HUES6 (cell line): ENCODE measurements at regions not wholly inside any gene's neighbourhood (a gene's known extent, or its start where the extent isn't known, plus 50 kb on each side); places are given as distances from the start of the nearest gene placed in this dataset.

Experiments used
- H3K27ac ChIP-seq: 2 replicates; pipeline ENCODE4 v1.7.0; 2013; ENCODE audit warnings: low read depth, mild to moderate bottlenecking, low read length, inconsistent platforms
- H3K27me3 ChIP-seq: 2 replicates; pipeline ENCODE4 v1.6.1; 2013; ENCODE audit warnings: low read length; ENCODE audit not compliant: control insufficient read depth, insufficient read depth
- H3K36me3 ChIP-seq: 2 replicates; pipeline ENCODE4 v1.6.1; 2013; ENCODE audit warnings: low read length; ENCODE audit not compliant: control insufficient read depth, insufficient read depth
- H3K4me1 ChIP-seq: 2 replicates; pipeline ENCODE4 v1.6.1; 2013; ENCODE audit warnings: low read length; ENCODE audit not compliant: control insufficient read depth, insufficient read depth
- H3K4me3 ChIP-seq: 2 replicates; pipeline ENCODE4 v1.5.1; 2013; ENCODE audit warnings: low read depth, low read length
- H3K9ac ChIP-seq: one replicate; pipeline ENCODE4 v1.6.1; 2013; ENCODE audit warnings: mild to moderate bottlenecking, low read length
- H3K9me3 ChIP-seq: 2 replicates; pipeline ENCODE4 v1.6.1; 2013; ENCODE audit warnings: low read depth, low read length; ENCODE audit not compliant: control insufficient read depth, insufficient read depth

GRCh38 chr14:30118992-30119640 lies 191.5 kb upstream of the PRKD1 start:
- Histone ChIP-seq H3K9me3 (no peaks in the 10 kb centered on the region), H3K36me3 (no peaks in the 10 kb centered on the region), H3K4me3 (no peak overlapping the region), H3K27me3 (peaks cover 3% of the 10 kb centered on the region; the same call in 1 of the 2 replicates), H3K27ac (no peak overlapping the region), H3K4me1 (0 out of 2 replicates have a peak, but pooled peaks cover 7% of the 10 kb centered on the region), H3K9ac (no peak overlapping the region)

DNA sequence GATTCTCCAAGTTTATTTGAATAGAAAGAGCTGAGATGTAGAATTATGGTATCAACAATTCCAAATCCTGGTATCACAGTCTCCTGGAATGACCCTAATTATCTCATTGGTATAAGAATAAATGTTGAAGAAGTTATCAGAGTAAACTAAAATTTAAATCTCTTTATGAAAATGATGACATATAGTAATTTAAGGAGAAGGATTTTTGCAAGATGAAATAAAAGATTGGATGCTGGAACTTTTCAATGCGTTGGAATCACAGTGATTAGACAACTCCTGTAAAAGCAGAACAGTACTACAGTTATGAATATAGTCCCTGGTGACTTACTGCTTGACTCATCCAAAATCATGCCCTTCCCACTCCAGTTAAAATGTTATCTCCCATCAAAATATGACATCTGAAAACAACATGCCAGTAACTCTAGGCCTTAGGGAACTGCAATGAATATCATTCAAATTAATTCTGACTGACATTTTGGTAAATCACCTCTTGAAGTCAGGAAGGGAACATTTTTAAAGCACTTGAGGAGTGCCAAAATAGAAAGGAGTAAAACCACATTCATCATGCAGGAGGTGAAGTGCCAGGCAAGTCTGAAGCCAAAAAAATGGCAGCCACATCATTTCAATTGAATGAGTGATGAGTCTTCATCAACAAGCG lies 197.8 kb upstream of the PRKD1 start:
- Histone ChIP-seq H3K27me3 (no peaks in the 10 kb centered on the region), H3K27ac (no peak overlapping the region)

GRCh38 chr14:30129807-30130206 lies 202.2 kb upstream of the PRKD1 start:
- Histone ChIP-seq H3K27me3 (no peaks in the 10 kb centered on the region), H3K36me3 (no peaks in the 10 kb centered on the region), H3K4me1 (no peaks in the 10 kb centered on the region), H3K9ac (no peak overlapping the region), H3K27ac (no peak overlapping the region), H3K9me3 (no peaks in the 10 kb centered on the region), H3K4me3 (no peak overlapping the region)

More for the DNA sequence above, 197.8 kb upstream of the PRKD1 start:
- H3K9me3 ChIP-seq = no peaks in the 10 kb centered on the region
- H3K4me3 ChIP-seq = no peak overlapping the region
- H3K4me1 ChIP-seq = no peaks in the 10 kb centered on the region
- H3K9ac ChIP-seq = no peak overlapping the region
- H3K36me3 ChIP-seq = no peaks in the 10 kb centered on the region

DNA sequence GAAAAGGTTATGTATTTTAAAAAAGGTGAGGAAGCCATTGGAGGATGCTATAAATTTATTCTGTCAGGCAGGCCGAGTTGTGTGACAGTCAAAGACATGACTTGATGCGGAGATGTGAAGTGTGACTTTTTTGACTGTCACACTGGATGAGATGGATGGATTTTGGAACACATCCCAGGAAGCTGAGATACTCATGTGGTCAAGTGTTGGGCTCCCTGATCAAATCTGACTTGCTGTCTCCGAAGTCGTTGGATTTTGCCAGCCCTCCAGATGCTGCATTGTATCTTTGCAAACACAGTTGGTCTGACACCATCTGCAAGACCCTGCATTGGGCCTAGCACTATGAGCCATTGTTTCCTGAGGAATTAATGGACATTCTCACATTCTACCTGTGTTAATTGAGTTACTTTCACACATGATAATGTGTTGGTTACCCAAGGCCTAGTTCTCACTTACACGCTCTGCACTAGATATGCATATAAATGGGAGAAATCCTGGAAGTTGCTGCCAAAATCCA lies 204.0 kb upstream of the PRKD1 start:
- no peak overlapping the region for H3K9ac ChIP-seq
- no peaks in the 10 kb centered on the region for H3K27me3 ChIP-seq
- H3K36me3 ChIP-seq = no peaks in the 10 kb centered on the region
- no peak overlapping the region for H3K4me3 ChIP-seq
- H3K27ac ChIP-seq = no peak overlapping the region
- no peaks in the 10 kb centered on the region for H3K9me3 ChIP-seq
- H3K4me1 ChIP-seq = no peaks in the 10 kb centered on the region

- Histone ChIP-seq H3K27ac (no peak overlapping the region), H3K27me3 (no peaks in the 10 kb centered on the region), H3K9ac (no peak overlapping the region), H3K9me3 (no peaks in the 10 kb centered on the region), H3K36me3 (no peaks in the 10 kb centered on the region), H3K4me3 (no peak overlapping the region), H3K4me1 (no peaks in the 10 kb centered on the region)
Observed at GRCh38 chr14:30132196-30132595, 204.5 kb upstream of the PRKD1 start.

- Histone ChIP-seq H3K4me3 (no peak overlapping the region), H3K9me3 (no peaks in the 10 kb centered on the region), H3K27me3 (no peaks in the 10 kb centered on the region), H3K9ac (no peak overlapping the region), H3K27ac (no peak overlapping the region), H3K4me1 (no peaks in the 10 kb centered on the region), H3K36me3 (no peaks in the 10 kb centered on the region)
Observed at GRCh38 chr14:30134936-30135335, 207.3 kb upstream of the PRKD1 start.

DNA sequence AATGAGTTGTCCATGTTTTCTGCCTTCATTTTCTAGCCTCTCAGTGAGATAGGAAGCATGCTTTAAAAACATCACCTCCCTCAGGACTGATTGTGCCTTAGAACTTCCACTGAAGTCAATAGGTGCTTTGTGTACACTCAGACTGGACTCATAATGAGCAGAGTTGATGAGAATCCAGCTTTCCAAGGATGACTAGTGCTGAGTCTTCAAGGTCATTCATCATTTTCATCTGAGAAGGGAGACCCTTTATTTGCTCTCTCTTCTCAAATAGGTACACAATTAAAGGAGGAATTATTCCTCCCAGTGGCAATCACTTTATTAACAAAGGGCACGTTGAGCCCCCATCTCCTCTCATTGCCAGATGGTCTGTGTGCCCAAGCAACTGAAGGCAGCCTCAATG lies 210.9 kb upstream of the PRKD1 start:
- no peaks in the 10 kb centered on the region for H3K9me3 ChIP-seq
- no peaks in the 10 kb centered on the region for H3K4me1 ChIP-seq
- H3K4me3 ChIP-seq = no peak overlapping the region
- H3K27me3 ChIP-seq = no peaks in the 10 kb centered on the region
- no peaks in the 10 kb centered on the region for H3K36me3 ChIP-seq
- no peak overlapping the region for H3K9ac ChIP-seq
- H3K27ac ChIP-seq = no peak overlapping the region

DNA sequence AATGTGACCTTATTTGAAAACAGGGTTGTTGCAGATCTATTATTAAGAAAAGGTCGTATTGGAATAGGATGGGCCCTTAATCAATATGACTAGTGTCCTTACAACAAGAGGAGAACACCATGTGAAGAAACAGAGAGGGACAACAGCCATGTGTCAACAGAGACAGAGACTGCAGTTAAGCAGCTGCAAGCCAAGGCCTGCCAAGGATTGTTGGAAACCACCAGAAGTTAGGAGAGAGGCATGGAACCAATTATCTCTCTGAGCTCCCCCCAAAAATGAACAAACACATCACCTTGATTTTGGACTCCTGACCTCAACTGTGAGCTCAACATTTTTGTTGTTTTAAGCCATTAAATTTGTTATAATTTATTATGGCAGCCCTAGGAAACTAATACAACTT lies 214.6 kb upstream of the PRKD1 start:
- H3K27ac ChIP-seq = no peak overlapping the region
- H3K9ac ChIP-seq = no peak overlapping the region
- H3K4me3 ChIP-seq = no peak overlapping the region
- no peaks in the 10 kb centered on the region for H3K27me3 ChIP-seq
- H3K4me1 ChIP-seq = no peaks in the 10 kb centered on the region
- H3K9me3 ChIP-seq = peaks cover 13% of the 10 kb centered on the region
- H3K36me3 ChIP-seq = no peaks in the 10 kb centered on the region

GRCh38 chr14:30143627-30144026 lies 216.0 kb upstream of the PRKD1 start:
- H3K9me3 ChIP-seq = peaks cover 13% of the 10 kb centered on the region
- H3K36me3 ChIP-seq = no peaks in the 10 kb centered on the region
- no peak overlapping the region for H3K9ac ChIP-seq
- H3K27me3 ChIP-seq = no peaks in the 10 kb centered on the region
- no peaks in the 10 kb centered on the region for H3K4me1 ChIP-seq
- H3K4me3 ChIP-seq = no peak overlapping the region
- H3K27ac ChIP-seq = no peak overlapping the region

DNA sequence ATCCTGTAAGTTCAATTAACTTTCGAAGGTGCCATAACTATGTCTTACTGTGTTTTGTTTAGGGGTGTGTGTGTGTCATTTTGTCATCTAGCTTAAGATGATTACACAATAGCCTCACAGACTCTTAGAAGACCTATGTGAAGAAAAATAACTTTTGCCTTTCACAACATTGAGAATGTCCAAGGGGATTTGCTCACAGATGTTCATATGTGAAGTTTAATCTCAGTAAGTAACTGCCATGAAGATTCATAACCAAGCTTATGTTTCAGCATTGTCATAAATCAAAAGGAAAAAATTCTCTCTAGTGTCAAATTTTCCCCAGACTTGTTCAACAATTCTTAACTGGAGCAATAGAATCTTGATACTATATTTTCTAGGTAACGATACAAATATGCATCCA lies 226.1 kb upstream of the PRKD1 start:
- Histone ChIP-seq H3K9me3 (no peaks in the 10 kb centered on the region), H3K4me3 (no peak overlapping the region), H3K4me1 (peaks cover 9% of the 10 kb centered on the region; the same call in 1 of the 2 replicates), H3K9ac (no peak overlapping the region), H3K27ac (no peak overlapping the region), H3K27me3 (peaks cover 5% of the 10 kb centered on the region; the same call in 1 of the 2 replicates), H3K36me3 (no peaks in the 10 kb centered on the region)

DNA sequence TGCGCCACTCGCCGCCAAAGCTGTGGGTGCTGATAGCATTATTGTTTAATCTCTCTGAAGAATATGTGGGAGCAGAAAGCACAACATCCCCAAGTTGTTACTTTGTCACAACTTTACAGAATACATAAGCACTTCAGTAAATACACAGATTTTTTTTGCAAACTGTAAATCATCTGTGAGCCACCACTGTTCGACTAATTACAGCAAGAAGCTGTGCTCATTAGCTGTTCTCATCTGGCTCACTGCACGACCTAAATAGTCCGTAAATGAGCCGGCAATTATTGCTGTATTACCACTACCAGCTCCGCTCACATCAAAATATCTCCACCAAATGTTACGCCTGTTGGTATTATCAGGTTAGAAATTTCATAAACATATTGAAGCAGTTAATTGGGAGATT lies 228.9 kb upstream of the PRKD1 start:
- Histone ChIP-seq H3K9me3 (no peaks in the 10 kb centered on the region), H3K4me3 (no peak overlapping the region), H3K27me3 (peaks cover 18% of the 10 kb centered on the region; the same call in 1 of the 2 replicates), H3K4me1 (peaks cover 9% of the 10 kb centered on the region; the same call in 1 of the 2 replicates), H3K9ac (no peak overlapping the region), H3K36me3 (no peaks in the 10 kb centered on the region), H3K27ac (no peak overlapping the region)
